Astrocyte of the spinal cord (primary cell): ENCODE measurements at regions not wholly inside any gene's neighbourhood (a gene's known extent, or its start where the extent isn't known, plus 50 kb on each side); places are given as distances from the start of the nearest gene placed in this dataset.

ENCODE experiments used
- DNase-seq: peaks from one replicate; pipeline ENCODE4 v3.0.0; 2011; ENCODE audit warnings: low read depth, low spot score
- H3K4me3 ChIP-seq: 2 replicates; pipeline ENCODE4 v1.5.1; 2011; ENCODE audit warnings: low read depth, mild to moderate bottlenecking, low read length, moderate library complexity
- in situ Hi-C: cut with HindIII; loops from 2 replicates; pipeline ENCODE4 v1.10.0; 2017; ENCODE audit warnings: low sequenced_read_pairs
- TF ChIP-seq, protein P1 (sequence below): IDR thresholded peaks from 2 replicates; pipeline ENCODE4 v1.5.1; 2012; ENCODE audit warnings: low read depth, mild to moderate bottlenecking, low read length, inconsistent platforms

DNA sequence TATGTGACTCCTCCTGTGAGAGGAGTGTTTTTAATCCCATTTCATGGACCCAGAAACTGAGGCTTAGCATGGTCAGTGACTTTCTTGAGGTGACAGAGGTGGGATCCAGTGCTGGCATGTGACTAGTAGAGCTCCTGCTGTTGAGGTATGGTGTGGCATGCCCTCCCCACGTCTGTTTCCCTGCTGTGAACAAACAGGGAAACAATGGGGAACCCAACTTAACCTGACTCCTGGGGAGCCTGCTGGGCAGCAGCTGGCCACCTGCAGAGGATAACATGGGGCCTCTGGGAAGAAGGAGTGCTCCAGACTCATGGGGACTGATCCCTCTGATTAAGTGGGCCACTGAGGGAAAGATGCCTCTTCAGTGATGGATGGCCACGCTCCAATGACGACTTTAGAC lies 114.0 kb downstream of the BEGAIN start:
- DNase-seq, result no peak
- TF ChIP-seq, protein P1, sequence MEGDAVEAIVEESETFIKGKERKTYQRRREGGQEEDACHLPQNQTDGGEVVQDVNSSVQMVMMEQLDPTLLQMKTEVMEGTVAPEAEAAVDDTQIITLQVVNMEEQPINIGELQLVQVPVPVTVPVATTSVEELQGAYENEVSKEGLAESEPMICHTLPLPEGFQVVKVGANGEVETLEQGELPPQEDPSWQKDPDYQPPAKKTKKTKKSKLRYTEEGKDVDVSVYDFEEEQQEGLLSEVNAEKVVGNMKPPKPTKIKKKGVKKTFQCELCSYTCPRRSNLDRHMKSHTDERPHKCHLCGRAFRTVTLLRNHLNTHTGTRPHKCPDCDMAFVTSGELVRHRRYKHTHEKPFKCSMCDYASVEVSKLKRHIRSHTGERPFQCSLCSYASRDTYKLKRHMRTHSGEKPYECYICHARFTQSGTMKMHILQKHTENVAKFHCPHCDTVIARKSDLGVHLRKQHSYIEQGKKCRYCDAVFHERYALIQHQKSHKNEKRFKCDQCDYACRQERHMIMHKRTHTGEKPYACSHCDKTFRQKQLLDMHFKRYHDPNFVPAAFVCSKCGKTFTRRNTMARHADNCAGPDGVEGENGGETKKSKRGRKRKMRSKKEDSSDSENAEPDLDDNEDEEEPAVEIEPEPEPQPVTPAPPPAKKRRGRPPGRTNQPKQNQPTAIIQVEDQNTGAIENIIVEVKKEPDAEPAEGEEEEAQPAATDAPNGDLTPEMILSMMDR, result no peak
- in situ Hi-C loops, result no loop called here
- no peak overlapping the region for H3K4me3 ChIP-seq

DNA sequence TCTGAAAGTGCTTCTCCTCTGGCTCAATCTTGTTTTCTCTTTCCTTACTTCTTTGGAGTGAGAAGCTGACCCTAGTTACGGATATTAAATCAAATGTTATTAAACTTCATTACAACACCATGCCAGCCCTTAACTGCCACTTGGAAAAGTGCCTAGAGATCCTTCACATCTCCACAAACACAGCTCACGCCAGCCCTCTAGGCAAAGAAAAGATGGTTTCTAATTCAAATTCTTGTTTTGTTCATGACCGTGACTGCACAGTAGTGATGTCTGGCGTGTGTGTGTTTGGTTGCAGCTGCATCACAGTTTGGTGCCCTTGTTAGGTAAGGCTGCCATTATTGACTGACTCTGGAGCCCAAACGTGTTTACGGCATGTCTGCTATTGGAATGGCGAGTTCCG lies 113.0 kb downstream of the BEGAIN start:
- H3K4me3 ChIP-seq, result no peak overlapping the region
- TF ChIP-seq, protein P1, result no peak
- peak; percentile 13 for DNase-seq
- in situ Hi-C loops, result no loop called here

DNA sequence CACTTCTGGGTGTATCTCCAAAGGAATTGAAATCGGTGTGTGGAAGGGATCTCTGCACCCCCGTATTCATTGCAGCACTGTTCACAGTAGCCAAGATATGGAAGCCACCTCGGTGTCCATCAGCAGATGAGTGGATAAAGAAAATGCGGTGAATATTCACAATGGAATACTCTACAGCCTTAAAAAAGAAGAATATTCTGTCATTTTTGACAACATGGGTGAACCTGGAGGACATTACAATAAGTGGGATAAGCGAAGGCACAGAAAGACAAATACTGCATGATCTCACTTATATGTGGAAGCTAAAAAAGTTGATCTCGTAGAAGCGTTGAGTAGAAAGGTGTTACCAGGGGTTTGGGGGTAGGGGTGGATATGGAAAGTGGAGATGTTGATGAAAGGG lies 111.9 kb downstream of the BEGAIN start:
- no peak overlapping the region for H3K4me3 ChIP-seq
- in situ Hi-C loops, result no loop called here
- TF ChIP-seq, protein P1, result no peak
- DNase-seq, result no peak

DNA sequence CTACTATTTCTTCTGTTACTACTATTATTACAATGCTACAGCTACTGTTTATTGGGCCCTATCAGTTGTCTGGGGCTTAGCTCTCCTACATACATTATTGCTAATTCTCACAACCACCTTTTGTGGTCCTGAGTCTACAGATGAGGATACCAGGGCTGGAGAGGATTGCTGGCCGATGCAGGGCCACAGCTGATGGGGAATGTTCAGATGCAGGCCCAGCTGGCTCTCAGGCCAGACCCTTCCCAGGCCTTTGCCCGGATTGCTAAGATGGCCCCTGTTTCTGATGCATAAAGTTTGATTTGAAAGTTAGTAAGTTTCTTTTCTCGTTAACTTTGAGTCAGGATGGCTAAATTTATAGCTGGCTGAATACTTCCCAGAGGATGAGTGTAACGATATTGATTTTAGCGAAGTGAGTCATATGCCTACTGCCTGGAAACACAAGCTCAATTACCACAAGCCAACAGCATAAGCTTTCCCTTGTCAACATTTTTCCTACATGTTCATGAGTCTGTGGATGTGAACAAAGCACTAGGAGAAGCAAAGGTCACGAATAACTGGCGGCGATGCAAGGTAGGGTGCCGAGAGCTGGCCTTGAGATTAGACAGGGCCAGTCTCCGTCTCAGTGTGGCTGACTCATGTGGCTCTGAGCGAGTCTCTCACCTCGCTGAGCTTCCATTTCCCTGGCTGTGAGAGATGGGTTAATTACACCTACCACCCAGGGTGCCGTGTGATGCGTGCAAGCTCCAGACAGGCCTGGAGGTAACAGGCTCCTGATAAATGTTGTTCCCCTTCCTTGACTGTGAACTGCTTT lies 111.0 kb downstream of the BEGAIN start:
- peak; percentile 99 for DNase-seq
- in situ Hi-C loops, result no loop called here
- TF ChIP-seq, protein P1, result no peak
- H3K4me3 ChIP-seq, result no peak overlapping the region

DNA sequence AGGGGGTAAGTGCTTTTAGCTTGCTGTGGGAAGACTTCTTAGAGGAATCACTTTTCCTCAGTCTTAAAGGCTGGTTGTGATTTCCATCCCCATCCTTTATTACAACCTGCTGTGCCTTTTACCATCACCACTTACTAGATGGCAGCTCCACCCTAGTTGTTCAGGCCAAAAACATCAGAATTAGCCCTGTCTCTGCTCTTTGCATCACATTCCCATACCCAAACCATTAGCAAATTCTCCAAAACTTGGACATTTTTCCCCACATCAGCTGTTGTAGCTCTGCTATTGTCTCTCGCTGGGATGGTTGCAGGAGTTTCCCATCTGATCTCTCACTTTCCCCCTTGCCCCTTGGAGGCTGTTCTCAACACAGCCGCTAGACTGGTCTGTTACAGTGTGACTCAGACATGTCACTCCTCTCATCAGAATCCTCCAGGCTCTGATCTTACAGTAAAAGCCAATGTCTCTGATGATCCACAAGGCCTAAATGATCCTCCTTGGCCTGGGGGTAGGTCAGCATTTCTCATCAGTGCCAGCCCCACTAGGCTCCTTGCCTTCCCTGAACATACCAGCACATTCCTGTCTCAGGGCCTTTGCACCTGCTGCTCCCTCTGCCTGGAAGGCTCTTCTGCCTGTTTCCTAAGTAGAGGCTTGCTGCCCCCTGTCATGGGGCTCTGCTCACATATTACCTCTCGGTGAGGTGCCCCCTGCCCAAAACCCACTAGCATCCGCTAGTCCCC lies 102.5 kb downstream of the BEGAIN start:
- no peak for DNase-seq
- H3K4me3 ChIP-seq, result no peak overlapping the region
- in situ Hi-C loops, result no loop called here
- TF ChIP-seq, protein P1, result no peak

DNA sequence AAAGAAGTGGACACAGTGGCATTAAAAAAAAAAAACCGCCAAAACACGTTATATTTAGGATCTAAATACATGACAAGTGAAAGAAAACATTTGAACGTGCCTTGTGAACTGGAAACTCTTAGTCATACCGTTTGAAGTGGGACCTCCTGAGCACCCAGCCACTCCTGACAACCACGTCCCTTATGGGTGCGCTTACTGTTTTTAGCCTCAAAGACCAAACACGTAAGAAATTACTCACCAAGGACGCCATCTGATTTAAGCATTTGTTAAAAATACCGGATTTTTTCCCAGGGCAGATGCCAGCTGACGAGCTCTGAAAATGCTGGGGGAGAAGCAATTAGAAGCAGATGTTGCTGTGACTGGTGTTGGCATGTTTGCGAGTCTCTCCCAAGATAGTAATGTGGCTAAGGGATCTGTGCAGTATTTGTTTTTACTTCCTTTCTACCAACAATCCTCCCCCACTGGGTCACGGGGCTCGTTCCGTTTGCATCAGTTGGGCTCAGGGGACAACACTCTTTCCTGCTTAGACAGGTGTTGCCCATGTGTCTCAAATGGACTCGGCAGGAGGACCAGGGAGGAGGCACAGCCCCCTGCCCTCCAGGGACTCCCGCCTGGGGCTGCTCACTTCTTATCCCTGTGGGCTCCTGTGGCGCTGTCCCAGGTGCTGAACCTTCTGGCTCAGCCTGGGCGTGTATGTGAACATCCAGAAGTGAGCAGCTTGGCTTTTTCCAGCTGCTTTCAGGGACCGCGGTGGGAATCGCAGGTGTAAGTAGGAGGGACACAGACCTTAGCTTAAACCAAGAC lies 101.0 kb downstream of the BEGAIN start:
- in situ Hi-C loops, result no loop called here
- no peak overlapping the region for H3K4me3 ChIP-seq
- TF ChIP-seq, protein P1, result no peak
- DNase-seq, result peak; percentile 80
